K562 (cell line): ENCODE measurements at regions not wholly inside any gene's neighbourhood (a gene's known extent, or its start where the extent isn't known, plus 50 kb on each side); places are given as distances from the start of the nearest gene placed in this dataset.

ENCODE experiments used
- E2F3 ChIP-seq: fragments of 250-450 bp; sonication (Bioruptor Pico); IDR thresholded peaks from 2 replicates; pipeline ENCODE4 v1.4.0; 2020; ENCODE audit warnings: mild to moderate bottlenecking
- ID3 ChIP-seq, 2 experiments: fragments of 250-450 bp in 1 of 2; fragments of 450-650 bp in 1 of 2; sonication (Bioruptor Pico) in 1 of 2; IDR thresholded peaks; 2 replicates each; pipeline versions ENCODE4 v1.6.1 to v1.8.0; 2016 to 2021; ENCODE audit warnings: mild to moderate bottlenecking in 2 of 2, moderate library complexity in 2 of 2, missing compliant biosample characterization in 1 of 2, missing genetic modification characterization in 1 of 2
- JUNB ChIP-seq: fragments of 450-650 bp; formaldehyde crosslinking; conservative IDR thresholded peaks from 2 replicates; pipeline ENCODE4 v1.4.0; 2020; ENCODE audit warnings: mild to moderate bottlenecking
- REST ChIP-seq, 2 experiments: fragments of 450-650 bp; formaldehyde crosslinking in 1 of 2; IDR thresholded peaks; 2 replicates each; pipeline versions ENCODE4 v1.4.0 to v1.6.1; 2014 to 2020; ENCODE audit warnings: mild to moderate bottlenecking in 2 of 2, borderline replicate concordance in 1 of 2, low read depth in 1 of 2
- TOE1 ChIP-seq, 2 experiments: fragments of 450-650 bp in 1 of 2; sonication (generic) in 1 of 2; formaldehyde crosslinking in 1 of 2; IDR thresholded peaks; 2 replicates each; pipeline versions ENCODE4 v1.7.1 to v1.8.0; 2016 to 2022; ENCODE audit warnings: borderline replicate concordance in 2 of 2, mild to moderate bottlenecking in 2 of 2, antibody characterized with exemption in 1 of 2, inconsistent platforms in 1 of 2, low read depth in 1 of 2, missing genetic modification reagents in 1 of 2, moderate library complexity in 1 of 2
- ZNF780A ChIP-seq: fragments of 250-450 bp; sonication (Bioruptor Pico); IDR thresholded peaks from 2 replicates; pipeline ENCODE4 v1.5.0; 2021; ENCODE audit warnings: mild to moderate bottlenecking
- ZSCAN29 ChIP-seq: fragments of 450-650 bp; IDR thresholded peaks from 2 replicates; pipeline ENCODE4 v1.6.1; 2017

- TF ChIP-seq REST (IDR thresholded peaks at IDR 0.05; ENCODE audit: borderline replicate concordance), result no peak
- TF ChIP-seq REST (CRISPR knock-in tag; IDR thresholded peaks at IDR 0.05; ENCODE audit: low read depth), result no peak
- no peak for TF ChIP-seq ID3 (CRISPR knock-in tag; IDR thresholded peaks at IDR 0.05)
- no peak for TF ChIP-seq ID3 (tag; IDR thresholded peaks at IDR 0.05)
- TF ChIP-seq ZSCAN29, result no peak
- no peak for TF ChIP-seq E2F3
- no peak for TF ChIP-seq JUNB (CRISPR knock-in tag)
- TF ChIP-seq TOE1 (IDR thresholded peaks at IDR 0.05; ENCODE audit: borderline replicate concordance), result no peak
- no peak for TF ChIP-seq TOE1 (CRISPR knock-in tag; IDR thresholded peaks at IDR 0.05; ENCODE audit: borderline replicate concordance, low read depth)
- TF ChIP-seq ZNF780A (CRISPR knock-in tag), result no peak
- TF ChIP-seq, all 486 proteins: peak for 6
These were observed 143.8 kb upstream of the SLC1A4 start (continued) for GRCh38 chr2:64845273-64845905.
